ENCODE measurements at regions not wholly inside any gene's neighbourhood (a gene's known extent, or its start where the extent isn't known, plus 50 kb on each side); places are given as distances from the start of the nearest gene placed in this dataset.

DNA sequence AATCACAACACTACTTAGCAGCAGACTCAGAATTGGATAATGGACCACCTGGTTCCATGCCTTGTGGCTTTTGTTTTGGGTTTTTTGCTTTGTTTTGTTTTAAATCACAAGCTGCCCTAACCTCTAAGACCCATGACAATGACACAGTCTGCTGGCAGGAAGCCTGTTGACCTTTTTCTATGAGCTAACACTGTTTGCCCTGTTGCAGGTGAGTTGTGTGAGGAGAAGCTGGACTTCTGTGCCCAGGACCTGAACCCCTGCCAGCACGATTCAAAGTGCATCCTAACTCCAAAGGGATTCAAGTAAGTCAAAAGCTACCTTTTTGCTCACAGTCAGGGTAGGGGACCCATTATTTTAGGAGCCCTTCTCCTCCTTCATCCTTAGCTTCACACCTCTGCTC is 110.8 kb upstream of the PACRGL start:
- TF ChIP-seq, protein P1, sequence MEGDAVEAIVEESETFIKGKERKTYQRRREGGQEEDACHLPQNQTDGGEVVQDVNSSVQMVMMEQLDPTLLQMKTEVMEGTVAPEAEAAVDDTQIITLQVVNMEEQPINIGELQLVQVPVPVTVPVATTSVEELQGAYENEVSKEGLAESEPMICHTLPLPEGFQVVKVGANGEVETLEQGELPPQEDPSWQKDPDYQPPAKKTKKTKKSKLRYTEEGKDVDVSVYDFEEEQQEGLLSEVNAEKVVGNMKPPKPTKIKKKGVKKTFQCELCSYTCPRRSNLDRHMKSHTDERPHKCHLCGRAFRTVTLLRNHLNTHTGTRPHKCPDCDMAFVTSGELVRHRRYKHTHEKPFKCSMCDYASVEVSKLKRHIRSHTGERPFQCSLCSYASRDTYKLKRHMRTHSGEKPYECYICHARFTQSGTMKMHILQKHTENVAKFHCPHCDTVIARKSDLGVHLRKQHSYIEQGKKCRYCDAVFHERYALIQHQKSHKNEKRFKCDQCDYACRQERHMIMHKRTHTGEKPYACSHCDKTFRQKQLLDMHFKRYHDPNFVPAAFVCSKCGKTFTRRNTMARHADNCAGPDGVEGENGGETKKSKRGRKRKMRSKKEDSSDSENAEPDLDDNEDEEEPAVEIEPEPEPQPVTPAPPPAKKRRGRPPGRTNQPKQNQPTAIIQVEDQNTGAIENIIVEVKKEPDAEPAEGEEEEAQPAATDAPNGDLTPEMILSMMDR (conservative IDR thresholded peaks at IDR 0.05; ENCODE audit: low read depth in 2 of 2) = no peak
- no peak for TF ChIP-seq EZH2 (IDR thresholded peaks at IDR 0.05; ENCODE audit: low read depth, unreplicated experiment)
- TF ChIP-seq, protein P2, sequence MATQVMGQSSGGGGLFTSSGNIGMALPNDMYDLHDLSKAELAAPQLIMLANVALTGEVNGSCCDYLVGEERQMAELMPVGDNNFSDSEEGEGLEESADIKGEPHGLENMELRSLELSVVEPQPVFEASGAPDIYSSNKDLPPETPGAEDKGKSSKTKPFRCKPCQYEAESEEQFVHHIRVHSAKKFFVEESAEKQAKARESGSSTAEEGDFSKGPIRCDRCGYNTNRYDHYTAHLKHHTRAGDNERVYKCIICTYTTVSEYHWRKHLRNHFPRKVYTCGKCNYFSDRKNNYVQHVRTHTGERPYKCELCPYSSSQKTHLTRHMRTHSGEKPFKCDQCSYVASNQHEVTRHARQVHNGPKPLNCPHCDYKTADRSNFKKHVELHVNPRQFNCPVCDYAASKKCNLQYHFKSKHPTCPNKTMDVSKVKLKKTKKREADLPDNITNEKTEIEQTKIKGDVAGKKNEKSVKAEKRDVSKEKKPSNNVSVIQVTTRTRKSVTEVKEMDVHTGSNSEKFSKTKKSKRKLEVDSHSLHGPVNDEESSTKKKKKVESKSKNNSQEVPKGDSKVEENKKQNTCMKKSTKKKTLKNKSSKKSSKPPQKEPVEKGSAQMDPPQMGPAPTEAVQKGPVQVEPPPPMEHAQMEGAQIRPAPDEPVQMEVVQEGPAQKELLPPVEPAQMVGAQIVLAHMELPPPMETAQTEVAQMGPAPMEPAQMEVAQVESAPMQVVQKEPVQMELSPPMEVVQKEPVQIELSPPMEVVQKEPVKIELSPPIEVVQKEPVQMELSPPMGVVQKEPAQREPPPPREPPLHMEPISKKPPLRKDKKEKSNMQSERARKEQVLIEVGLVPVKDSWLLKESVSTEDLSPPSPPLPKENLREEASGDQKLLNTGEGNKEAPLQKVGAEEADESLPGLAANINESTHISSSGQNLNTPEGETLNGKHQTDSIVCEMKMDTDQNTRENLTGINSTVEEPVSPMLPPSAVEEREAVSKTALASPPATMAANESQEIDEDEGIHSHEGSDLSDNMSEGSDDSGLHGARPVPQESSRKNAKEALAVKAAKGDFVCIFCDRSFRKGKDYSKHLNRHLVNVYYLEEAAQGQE (IDR thresholded peaks at IDR 0.05; ENCODE audit: unreplicated experiment) = no peak
- TF ChIP-seq POLR2AphosphoS5 (IDR thresholded peaks at IDR 0.05; ENCODE audit: low read depth) = no peak
- no peak for TF ChIP-seq CREB1 (CRISPR knock-in tag; IDR thresholded peaks at IDR 0.05; ENCODE audit: low read depth)
- no peak for TF ChIP-seq EZH2phosphoT487 (IDR thresholded peaks at IDR 0.05; ENCODE audit: unreplicated experiment)
- TF ChIP-seq STAT1 (IDR thresholded peaks at IDR 0.05; ENCODE audit: unreplicated experiment) = no peak
- TF ChIP-seq, protein P3, sequence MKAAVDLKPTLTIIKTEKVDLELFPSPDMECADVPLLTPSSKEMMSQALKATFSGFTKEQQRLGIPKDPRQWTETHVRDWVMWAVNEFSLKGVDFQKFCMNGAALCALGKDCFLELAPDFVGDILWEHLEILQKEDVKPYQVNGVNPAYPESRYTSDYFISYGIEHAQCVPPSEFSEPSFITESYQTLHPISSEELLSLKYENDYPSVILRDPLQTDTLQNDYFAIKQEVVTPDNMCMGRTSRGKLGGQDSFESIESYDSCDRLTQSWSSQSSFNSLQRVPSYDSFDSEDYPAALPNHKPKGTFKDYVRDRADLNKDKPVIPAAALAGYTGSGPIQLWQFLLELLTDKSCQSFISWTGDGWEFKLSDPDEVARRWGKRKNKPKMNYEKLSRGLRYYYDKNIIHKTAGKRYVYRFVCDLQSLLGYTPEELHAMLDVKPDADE (IDR thresholded peaks at IDR 0.05) = no peak

Data from GM23338 (cell line).